ENCODE measurements at regions not wholly inside any gene's neighbourhood (a gene's known extent, or its start where the extent isn't known, plus 50 kb on each side); places are given as distances from the start of the nearest gene placed in this dataset.

- 57 to 64% methylated on average over 13 of the region's 13 CpGs for WGBS, 2 donors
- DNase-seq (ENCODE audit: low spot score in 2 of 2), result no peak
These were observed 289.9 kb upstream of the SFSWAP start for GRCh38 chr12:131420867-131421447.

GRCh38 chr12:131421509-131422186 lies 289.2 kb upstream of the SFSWAP start:
- H3K4me3 ChIP-seq (ENCODE audit: low read depth, poor library complexity, severe bottlenecking), result no peak overlapping the region
- TF ChIP-seq POLR2A (IDR thresholded peaks at IDR 0.05), result no peak
- TF ChIP-seq CTCF (IDR thresholded peaks at IDR 0.05), result no peak
- 71 to 72% methylated on average over 10 of the region's 10 CpGs for WGBS, 2 donors
- intact Hi-C loops (cut with DNase I; ENCODE audit: low total_unique reads), result no loop called here
- no peak for DNase-seq (ENCODE audit: low spot score in 2 of 2)

More at GRCh38 chr12:131420867-131421447, 289.9 kb upstream of the SFSWAP start:
- TF ChIP-seq CTCF (IDR thresholded peaks at IDR 0.05), result no peak
- no peak for TF ChIP-seq POLR2A (IDR thresholded peaks at IDR 0.05)
- H3K4me3 ChIP-seq (ENCODE audit: low read depth, poor library complexity, severe bottlenecking), result no peak overlapping the region
- intact Hi-C loops (cut with DNase I; ENCODE audit: low total_unique reads), result no loop called here

GRCh38 chr12:131422187-131422520 lies 288.7 kb upstream of the SFSWAP start:
- H3K4me3 ChIP-seq (ENCODE audit: low read depth, poor library complexity, severe bottlenecking), result no peak overlapping the region
- intact Hi-C loops (cut with DNase I; ENCODE audit: low total_unique reads), result no loop called here
- no peak for TF ChIP-seq CTCF (IDR thresholded peaks at IDR 0.05)
- TF ChIP-seq POLR2A (IDR thresholded peaks at IDR 0.05), result no peak
- WGBS, 2 donors, result 66 to 74% methylated on average over 5 of the region's 5 CpGs
- no peak for DNase-seq (ENCODE audit: low spot score in 2 of 2)

- H3K4me3 ChIP-seq (ENCODE audit: low read depth, poor library complexity, severe bottlenecking), result no peak overlapping the region
- no peak for TF ChIP-seq CTCF (IDR thresholded peaks at IDR 0.05)
- TF ChIP-seq POLR2A (IDR thresholded peaks at IDR 0.05), result no peak
- WGBS, 2 donors, result 63 to 73% methylated on average over 9 of the region's 9 CpGs
- DNase-seq (ENCODE audit: low spot score in 2 of 2), result no peak
- intact Hi-C loops (cut with DNase I; ENCODE audit: low total_unique reads), result no loop called here
These were observed 288.1 kb upstream of the SFSWAP start for GRCh38 chr12:131422744-131423143.

GRCh38 chr12:131424270-131424669 lies 286.6 kb upstream of the SFSWAP start:
- H3K4me3 ChIP-seq (ENCODE audit: low read depth, poor library complexity, severe bottlenecking), result no peak overlapping the region
- intact Hi-C loops (cut with DNase I; ENCODE audit: low total_unique reads), result no loop called here
- no peak for DNase-seq (ENCODE audit: low spot score in 2 of 2)
- TF ChIP-seq POLR2A (IDR thresholded peaks at IDR 0.05) (no peak), CTCF (IDR thresholded peaks at IDR 0.05) (no peak)

Measured in lower leg skin (tissue), 4 donors.